ENCODE measurements at regions not wholly inside any gene's neighbourhood (a gene's known extent, or its start where the extent isn't known, plus 50 kb on each side); places are given as distances from the start of the nearest gene placed in this dataset.
"Not testable (repeated sequence)": the region's sequence is repeated elsewhere in the genome, so short reads cannot be mapped to it uniquely, and the experiment has no call there.

DNA sequence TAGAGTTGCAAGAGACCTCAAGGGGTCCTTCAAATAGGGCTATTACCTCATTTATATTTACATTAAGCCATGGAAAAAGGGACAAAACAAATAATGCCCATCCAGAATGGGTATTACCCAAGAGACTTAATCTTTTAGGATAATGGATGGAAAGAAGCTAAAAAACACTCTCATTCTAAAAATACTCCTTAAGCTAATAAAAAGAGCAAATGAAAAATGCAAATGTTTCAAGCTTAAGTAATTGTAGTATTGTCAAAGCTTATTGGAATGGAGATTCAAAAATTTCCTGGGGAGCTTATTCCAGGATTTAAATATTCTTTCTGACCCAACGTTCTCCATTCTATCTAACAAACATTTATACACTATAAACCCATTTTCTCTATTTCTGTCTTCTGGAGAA is 107.8 kb upstream of the SPIN4 start:
- DNase-seq = no peak

DNA sequence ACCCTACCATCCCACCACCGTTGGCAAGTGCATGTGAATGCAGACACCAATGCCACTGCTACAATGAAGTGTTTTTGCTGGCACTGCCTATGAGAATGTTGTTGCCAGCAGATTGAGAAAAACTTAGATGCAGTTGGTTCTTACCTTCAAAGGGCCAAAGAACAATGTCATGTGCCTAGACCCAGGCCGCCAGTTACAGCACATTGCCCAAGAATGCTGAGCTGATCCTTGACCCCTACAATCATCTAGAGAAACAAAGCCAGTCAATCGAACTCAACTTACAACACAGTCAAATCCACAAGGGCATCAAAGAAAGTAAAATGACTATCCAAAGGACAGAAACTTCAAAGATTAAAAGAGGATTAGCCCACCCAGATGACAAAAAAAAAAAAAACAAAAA is 102.4 kb upstream of the SPIN4 start:
- DNase-seq = no peak

DNA sequence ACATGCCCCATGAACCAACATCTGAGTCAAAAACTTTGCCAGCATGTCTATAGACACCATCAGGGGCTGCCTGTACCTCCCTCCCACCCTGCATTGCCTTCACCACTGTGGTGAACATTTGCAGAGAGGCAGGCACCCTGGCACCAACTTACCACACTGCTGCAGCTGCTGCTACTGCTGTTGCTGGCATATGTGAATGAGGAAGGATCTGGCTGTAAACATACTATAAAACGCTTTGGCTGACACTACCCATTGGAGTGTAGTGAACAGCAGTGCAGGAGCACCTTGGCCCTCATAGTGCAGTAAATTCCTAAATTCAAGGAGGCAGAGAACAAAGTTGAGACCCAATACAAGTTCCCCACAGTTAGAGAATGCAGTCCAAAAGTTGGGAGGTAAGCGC is 90.6 kb upstream of the SPIN4 start:
- no peak for DNase-seq

DNA sequence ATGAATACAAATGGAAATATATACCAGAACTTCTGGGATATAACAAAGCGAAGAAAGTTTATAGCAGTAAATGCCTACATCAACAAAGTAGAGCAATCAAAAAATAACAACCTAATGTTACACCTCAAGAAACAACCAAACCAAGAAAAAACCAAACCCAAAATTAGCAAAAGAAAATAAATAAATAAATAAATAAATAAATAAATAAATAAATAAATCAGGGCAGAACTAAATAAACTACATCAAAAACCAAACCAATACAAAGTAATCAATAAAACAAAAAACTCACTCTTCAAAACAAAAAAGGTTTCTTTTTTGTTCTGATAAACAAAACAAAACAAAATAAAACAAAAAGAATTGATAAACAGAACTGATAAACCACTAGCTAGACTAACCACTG is 88.4 kb upstream of the SPIN4 start:
- DNase-seq = no peak

DNA sequence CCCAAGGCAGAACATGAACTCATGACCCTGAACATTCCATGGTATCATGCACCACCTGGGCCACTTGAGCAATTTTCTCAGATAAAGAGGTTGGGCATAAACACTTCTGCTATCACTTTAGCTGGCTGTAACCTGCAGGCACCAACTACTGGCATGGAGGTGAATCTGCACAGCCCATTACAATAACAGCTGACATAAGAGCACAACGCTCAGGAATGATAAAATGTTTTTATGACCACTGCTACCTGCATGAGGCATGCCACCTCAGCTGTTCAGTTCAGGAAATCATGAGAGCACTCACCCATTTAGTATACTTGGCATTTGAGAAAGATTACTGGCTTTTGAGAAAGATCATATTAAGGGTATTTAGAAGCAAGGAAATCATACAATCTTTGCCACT is 85.7 kb upstream of the SPIN4 start:
- DNase-seq = no peak

DNA sequence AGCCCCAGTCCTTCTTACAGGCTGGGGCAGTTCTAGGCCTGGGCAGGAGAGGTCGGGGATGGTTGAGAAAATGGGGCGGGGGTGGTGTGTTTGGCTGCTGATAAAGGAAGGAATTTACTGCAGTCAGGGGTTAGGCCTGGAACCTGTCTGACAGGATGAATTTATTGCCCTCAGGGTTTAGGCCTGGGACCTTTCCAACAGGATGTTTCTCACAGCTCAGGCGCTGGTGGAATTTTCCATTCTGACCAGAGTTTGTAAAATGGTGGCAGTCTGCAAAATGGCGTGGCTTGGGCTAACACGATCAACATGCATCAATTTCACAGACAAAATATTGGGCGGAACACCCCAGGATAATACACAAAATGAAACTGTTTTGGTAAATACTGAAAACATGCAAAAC is 83.5 kb upstream of the SPIN4 start:
- no peak for DNase-seq

DNA sequence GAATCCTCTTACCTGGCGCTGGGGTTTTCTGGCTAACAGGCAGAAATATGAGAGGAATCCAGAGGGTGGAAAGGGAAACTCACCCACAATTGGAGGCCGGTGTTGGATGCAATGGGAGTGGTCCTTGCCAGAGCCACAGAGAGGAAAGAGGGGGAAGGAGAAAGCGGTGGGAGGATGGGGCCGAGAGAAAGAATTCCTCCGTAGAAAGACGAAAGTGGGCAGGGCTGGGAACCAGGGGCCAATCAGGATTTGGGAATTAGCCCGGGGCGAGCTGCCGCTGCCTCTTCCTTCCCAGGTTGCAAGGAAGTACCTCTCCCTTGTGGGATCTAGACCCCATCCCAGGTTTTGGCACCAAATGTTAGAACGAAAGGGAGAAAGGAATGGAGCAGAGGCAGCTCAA is 83.1 kb upstream of the SPIN4 start:
- DNase-seq = no peak

DNA sequence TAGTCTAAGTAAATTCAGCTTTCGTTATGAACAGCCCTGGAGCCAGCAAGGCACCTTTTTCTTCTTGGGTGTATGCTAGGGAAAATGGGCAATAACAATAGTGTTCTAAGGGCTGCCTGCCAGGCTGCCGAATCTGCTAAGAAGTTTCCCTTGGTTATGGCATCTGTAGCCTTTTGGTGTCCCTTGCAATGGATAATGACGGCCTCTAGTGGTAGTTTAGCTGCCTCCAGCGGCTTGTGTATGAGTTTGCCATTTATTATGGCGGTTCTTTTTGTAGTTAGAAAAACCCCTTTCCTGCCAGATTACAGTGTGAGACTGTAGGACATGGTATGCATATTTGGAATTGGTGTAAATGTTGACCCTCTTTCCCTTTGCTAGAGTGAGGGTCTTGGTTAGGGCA is 78.9 kb upstream of the SPIN4 start:
- DNase-seq = no peak

DNA sequence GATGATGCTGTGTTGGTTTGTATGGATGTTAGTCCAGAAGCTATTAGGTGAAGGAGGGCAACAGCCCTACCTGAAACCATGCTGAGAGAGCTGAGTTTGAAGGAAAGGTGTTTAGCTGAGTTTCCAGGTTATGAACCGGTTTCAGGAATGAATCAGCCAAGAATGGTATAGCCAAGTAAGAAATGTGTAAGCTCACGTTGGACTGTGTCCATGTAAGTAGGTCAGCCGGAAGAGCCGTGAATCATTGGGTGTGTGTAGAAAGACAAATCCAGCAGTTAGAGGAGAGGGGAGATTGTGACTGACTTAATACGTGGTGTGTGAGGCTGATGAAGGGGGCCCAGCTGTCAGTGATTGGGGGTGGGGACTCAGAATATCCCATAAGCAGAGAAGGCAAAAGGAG is 77.2 kb upstream of the SPIN4 start:
- no peak for DNase-seq

DNA sequence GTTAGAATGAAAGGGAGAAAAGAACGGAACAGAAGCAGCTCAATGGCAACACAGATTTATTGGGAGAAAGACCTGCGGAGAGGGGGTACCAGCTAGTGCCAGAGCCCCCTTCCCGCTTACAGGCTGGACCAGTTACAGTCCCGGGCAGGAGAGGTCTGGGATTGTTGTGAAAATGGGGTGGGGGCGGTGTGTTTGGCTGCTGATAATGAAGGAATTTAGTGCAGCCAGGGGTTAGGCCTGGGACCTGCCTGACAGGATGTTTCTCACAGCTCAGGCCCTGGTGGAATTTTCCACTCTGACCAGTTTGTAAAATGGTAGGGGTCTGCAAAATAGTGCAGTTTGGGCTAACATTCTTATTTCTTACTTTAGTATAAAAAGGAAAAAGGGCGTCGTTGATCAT is 75.4 kb upstream of the SPIN4 start:
- no peak for DNase-seq

DNA sequence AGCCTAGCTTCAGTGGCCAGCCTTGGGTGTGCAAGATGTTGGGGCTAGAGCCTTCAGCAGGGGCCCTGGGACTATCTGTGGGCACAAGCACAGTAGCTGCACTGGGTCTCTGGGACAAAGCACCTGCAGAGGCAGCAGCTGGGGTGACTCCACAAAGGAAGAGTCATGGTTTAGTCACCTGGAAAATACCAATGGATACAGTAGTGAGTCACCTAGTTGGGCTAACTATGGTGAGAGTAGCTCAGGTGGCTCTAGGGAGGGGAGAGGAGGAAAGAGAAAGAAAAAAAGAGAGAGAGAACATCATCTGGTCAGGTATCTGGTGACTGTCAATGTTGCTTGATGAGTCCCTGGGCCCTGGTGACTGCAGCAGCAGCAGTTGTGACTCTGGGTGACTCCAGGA is 72.9 kb upstream of the SPIN4 start:
- no peak for DNase-seq

DNA sequence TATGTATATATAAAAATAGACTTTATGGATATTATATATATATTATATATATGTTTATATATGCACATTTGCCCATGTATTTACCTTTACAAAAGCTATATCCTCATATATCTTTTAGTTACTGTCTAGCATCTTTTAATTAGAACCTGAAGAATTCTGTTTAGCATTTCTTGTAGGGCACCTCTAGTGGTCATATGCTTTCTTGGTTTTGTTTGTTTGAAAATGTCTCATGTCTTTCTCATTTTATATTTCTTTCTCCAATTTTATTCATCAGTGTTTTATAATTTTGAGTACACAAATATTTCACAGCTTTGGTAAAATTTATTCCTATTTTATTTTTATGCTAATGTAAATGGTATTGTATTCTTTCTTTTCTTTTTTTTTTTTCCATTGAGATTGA is 70.3 kb upstream of the SPIN4 start:
- no peak for DNase-seq

DNA sequence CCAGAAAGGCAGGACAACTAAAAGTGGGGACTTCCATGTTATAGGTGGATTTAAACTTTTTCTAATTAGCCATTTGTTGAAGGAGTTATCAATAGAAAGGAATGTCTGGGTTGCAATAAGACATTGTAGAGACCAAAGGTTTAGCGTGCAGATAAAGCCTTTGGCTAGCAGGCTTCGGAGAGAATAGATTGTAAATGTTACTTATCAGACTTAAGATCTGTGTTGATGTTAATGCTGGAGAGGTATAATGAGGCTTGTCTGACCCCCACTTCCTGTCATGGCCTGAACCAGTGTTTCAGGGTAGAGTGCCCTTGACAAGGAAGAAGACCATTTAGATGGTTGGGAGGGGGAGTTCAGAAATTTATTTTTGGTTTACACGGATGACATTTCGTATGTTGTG is 67.1 kb upstream of the SPIN4 start:
- DNase-seq = no peak

DNA sequence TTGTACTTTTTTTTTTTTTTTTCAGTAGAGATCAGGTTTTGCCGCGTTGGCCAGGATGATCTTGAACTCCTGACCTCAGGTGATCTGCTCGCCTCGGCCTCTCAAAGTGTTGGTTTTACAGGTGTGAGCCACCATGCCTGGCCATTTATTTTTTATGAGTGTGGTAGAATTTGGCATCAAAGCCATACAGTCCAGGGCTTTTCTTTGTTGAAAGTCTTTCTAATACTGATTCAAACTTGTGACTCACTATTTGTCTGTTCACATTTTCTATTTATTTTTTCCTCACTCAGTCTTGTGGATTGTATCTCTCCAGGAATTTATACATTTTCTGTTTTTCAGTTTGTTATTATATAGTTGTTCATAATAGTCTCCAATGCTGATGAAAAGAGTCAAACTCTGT is 66.5 kb upstream of the SPIN4 start:
- DNase-seq = no peak

DNA sequence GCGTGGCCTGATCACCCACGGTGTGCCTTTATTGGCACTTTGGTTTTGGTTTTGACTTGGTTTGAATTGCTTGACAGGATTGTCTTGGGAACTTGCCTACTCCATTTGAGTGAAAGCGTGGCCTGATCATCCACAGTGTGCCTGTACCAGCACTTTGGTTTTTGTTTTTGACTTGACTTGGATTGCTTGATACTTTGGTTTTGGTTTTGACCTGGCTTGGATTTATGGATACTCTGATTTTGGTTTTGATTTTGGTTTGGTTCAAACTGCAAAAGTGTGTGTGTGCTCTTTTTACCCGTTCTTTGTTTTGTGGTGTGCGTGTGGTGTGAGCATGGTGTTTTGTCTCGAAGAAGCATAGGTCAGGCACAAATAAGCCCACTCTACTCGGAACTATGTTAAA is 58.8 kb upstream of the SPIN4 start:
- DNase-seq = not testable (repeated sequence)

DNA sequence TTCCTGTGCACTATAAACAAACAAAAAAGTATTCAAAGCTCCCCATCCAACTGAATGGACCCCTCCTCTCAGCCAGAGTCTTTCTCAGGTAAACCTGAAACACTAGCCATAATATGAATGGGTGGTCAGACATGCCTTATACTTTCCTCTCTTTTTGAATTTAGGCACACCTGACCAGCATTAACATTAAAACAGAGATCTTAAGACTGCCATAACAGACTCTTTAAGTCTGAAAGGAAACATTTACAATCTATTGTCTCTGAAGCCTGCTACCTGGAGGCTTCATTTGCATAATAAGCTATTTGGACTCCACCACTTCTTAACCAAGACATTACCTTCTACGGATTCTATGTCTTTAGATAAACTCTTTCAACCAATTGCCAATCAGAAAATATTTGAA is 56.9 kb upstream of the SPIN4 start:
- no peak for DNase-seq

DNA sequence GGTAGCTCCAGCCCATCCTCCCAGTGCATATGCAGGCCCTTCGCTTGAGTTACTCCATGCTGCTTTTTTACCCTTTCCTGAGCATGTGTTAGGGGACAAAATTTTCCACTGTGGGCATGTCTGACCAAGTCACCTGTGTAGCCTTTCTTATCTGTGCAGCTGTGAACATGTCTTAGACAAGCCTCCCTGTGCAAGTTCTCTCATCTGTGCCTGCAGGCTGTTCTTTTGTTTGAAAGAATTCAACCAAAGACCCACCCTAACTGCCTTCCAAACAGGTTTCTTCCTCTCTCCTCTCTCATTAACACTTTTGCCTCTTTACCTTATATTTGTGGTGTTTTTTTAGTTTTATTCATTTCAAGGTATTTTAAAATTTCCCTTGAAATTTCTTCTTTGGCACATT is 53.2 kb upstream of the SPIN4 start:
- DNase-seq = no peak

DNA sequence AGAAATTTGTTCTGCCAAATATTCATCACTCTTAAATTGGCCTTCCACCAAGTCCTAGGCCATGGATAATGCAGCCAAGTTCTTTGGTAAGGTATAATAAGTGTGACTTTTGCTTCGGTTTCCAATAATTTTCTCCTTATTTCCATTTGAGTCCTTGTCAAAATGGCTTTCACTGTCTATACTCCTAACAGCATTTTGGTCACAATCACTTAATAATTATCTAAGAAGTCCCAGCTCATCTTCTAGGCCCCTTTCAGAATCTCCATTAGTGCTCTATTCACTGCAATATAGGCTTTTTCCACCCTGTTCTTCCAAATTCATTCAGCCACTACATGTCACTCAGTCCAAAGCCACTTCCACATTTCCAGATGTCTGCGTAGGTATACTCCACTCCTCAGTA is 51.0 kb upstream of the SPIN4 start:
- DNase-seq = no peak
